Loucy (cell line): ENCODE measurements at regions not wholly inside any gene's neighbourhood (a gene's known extent, or its start where the extent isn't known, plus 50 kb on each side); places are given as distances from the start of the nearest gene placed in this dataset.

Experiments used
- H2AFZ ChIP-seq: fragments of 200-600 bp; sonication (generic); 2 replicates; pipeline ENCODE4 v1.6.0; 2016; ENCODE audit warnings: antibody characterized with exemption, mild to moderate bottlenecking, low read length, moderate library complexity
- H3F3A ChIP-seq: fragments of 200-600 bp; 2 replicates; pipeline ENCODE4 v1.6.0; 2016; ENCODE audit warnings: antibody characterized with exemption, low read depth, mild to moderate bottlenecking
- H3K27me3 ChIP-seq: fragments of 200-600 bp; sonication (generic); 2 replicates; pipeline ENCODE4 v1.6.1; 2014; ENCODE audit warnings: low read length, mild to moderate bottlenecking; ENCODE audit not compliant: insufficient read depth, poor library complexity, severe bottlenecking
- H3K36me3 ChIP-seq: fragments of 200-600 bp; sonication (generic); 2 replicates; pipeline ENCODE4 v1.6.1; 2016; ENCODE audit warnings: low read length; ENCODE audit not compliant: insufficient read depth
- H3K4me1 ChIP-seq: fragments of 200-600 bp; sonication (generic); 2 replicates; pipeline ENCODE4 v1.5.1; 2014; ENCODE audit warnings: low read length, mild to moderate bottlenecking; ENCODE audit not compliant: insufficient read depth, poor library complexity, severe bottlenecking
- H3K4me2 ChIP-seq: fragments of 200-600 bp; sonication (generic); 2 replicates; pipeline ENCODE4 v1.6.0; 2014; ENCODE audit warnings: antibody characterized with exemption, low read length, low read depth, mild to moderate bottlenecking; ENCODE audit not compliant: poor library complexity, severe bottlenecking
- H3K4me3 ChIP-seq: fragments of 200-600 bp; sonication (generic); 2 replicates; pipeline ENCODE4 v1.5.1; 2014; ENCODE audit warnings: low read length, mild to moderate bottlenecking, mixed read lengths; ENCODE audit not compliant: poor library complexity, severe bottlenecking
- H3K79me2 ChIP-seq: fragments of 200-600 bp; sonication (generic); 2 replicates; pipeline ENCODE4 v1.6.1; 2014; ENCODE audit warnings: low read length; ENCODE audit not compliant: insufficient read depth
- H3K9ac ChIP-seq: fragments of 200-600 bp; sonication (generic); 2 replicates; pipeline ENCODE4 v1.6.0; 2014; ENCODE audit warnings: mild to moderate bottlenecking, low read depth, low read length, moderate library complexity; ENCODE audit not compliant: poor library complexity, severe bottlenecking
- H3K9me2 ChIP-seq: fragments of 200-600 bp; sonication (generic); replicated peaks from 2 replicates; pipeline ENCODE4 v1.6.1; 2016; ENCODE audit warnings: low read depth, low read length, mixed read lengths
- H3K9me3 ChIP-seq: fragments of 200-600 bp; sonication (generic); 2 replicates; pipeline ENCODE4 v1.6.1; 2014; ENCODE audit warnings: mild to moderate bottlenecking, antibody characterized with exemption, low read length, low read depth; ENCODE audit not compliant: insufficient read depth
- H4K20me1 ChIP-seq: fragments of 200-600 bp; sonication (generic); 2 replicates; pipeline ENCODE4 v1.6.0; 2014; ENCODE audit warnings: antibody characterized with exemption, low read length, mild to moderate bottlenecking; ENCODE audit not compliant: insufficient read depth, poor library complexity, severe bottlenecking
- EZH2phosphoT487 ChIP-seq: fragments of 200-600 bp; IDR thresholded peaks from 2 replicates; pipeline ENCODE4 v1.6.1; 2018; ENCODE audit warnings: antibody characterized with exemption, mild to moderate bottlenecking, moderate library complexity, borderline replicate concordance
- TF ChIP-seq, protein P1 (sequence below): fragments of 200-600 bp; sonication (generic); conservative IDR thresholded peaks from 2 replicates; pipeline ENCODE4 v1.5.1; 2014; ENCODE audit warnings: mild to moderate bottlenecking, antibody characterized with exemption, low read length

DNA sequence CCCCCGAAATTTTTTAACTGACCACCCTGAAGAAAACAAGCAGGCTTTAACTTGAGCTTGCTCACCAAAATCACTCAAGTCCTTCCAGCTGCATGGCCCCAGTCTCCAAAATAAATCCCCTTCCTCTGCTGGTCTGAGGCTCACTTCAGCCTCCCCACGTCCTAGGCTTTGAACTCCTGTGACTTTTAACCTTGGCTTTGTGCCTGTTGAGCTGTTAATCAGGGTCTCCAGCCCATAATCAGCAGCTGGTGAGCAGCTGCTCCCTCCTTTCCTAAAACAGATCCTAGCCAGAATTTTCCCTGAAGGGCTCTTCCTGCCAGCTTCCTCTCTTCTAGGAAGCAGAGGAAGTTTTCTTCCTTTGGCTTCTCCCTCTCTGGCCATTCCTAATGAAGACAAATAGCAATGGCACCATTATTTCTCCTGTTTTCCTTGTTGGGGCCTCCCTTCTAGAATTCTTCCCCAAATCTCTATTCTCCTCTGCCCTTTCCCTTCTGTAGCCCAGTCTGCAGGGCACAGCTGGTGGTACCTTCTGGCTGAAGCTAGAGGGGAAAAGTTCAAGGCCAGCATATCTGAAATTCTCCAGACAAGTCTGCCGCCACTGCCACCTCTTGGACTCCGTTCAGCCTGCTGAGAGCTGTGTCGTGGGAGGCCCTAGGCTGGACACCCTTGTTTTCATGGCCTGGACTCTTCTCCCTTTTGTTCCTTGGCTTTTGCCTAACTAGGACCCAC is 152.1 kb downstream of the NOC3L start:
- TF ChIP-seq EZH2phosphoT487 = no peak
- no peaks in the 10 kb centered on the region for H3K36me3 ChIP-seq

DNA sequence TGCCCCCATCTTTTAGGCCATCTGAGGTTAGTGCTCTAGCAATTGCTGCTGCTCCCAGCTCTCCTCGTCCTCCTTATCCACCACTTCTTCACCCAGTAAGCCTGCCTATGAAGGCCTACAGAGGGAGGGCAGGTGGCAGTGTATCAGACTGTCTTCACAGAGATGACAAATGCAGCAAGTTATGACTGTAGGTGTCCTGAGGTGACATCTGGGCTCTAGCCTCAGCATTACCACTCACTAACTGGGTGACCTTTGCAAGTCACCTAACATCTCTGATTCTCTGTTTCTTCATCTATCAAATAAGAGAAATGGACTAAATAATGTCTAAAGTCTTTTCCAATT is 151.6 kb downstream of the NOC3L start:
- Histone ChIP-seq H3F3A (no peaks in the 10 kb centered on the region), H3K79me2 (no peaks in the 10 kb centered on the region), H3K4me1 (peaks cover 4% of the 10 kb centered on the region), H3K4me2 (no peak overlapping the region), H2AFZ (no peak overlapping the region), H3K27me3 (no peaks in the 10 kb centered on the region), H3K9me2 (no peaks in the 10 kb centered on the region), H3K9ac (no peak overlapping the region), H3K36me3 (no peaks in the 10 kb centered on the region), H3K9me3 (no peaks in the 10 kb centered on the region), H3K4me3 (no peak overlapping the region), H4K20me1 (no peaks in the 10 kb centered on the region)
- TF ChIP-seq, protein P1, sequence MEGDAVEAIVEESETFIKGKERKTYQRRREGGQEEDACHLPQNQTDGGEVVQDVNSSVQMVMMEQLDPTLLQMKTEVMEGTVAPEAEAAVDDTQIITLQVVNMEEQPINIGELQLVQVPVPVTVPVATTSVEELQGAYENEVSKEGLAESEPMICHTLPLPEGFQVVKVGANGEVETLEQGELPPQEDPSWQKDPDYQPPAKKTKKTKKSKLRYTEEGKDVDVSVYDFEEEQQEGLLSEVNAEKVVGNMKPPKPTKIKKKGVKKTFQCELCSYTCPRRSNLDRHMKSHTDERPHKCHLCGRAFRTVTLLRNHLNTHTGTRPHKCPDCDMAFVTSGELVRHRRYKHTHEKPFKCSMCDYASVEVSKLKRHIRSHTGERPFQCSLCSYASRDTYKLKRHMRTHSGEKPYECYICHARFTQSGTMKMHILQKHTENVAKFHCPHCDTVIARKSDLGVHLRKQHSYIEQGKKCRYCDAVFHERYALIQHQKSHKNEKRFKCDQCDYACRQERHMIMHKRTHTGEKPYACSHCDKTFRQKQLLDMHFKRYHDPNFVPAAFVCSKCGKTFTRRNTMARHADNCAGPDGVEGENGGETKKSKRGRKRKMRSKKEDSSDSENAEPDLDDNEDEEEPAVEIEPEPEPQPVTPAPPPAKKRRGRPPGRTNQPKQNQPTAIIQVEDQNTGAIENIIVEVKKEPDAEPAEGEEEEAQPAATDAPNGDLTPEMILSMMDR = no peak
- no peak for TF ChIP-seq EZH2phosphoT487

More for the DNA sequence above, 152.1 kb downstream of the NOC3L start:
- no peaks in the 10 kb centered on the region for H3K9me2 ChIP-seq
- H3K4me3 ChIP-seq = no peak overlapping the region
- H4K20me1 ChIP-seq = no peaks in the 10 kb centered on the region
- peaks cover 5% of the 10 kb centered on the region for H3K4me1 ChIP-seq
- H3K27me3 ChIP-seq = no peaks in the 10 kb centered on the region
- no peak overlapping the region for H3K9ac ChIP-seq
- no peak overlapping the region for H2AFZ ChIP-seq
- H3K4me2 ChIP-seq = no peak overlapping the region
- no peaks in the 10 kb centered on the region for H3K79me2 ChIP-seq
- H3F3A ChIP-seq = no peaks in the 10 kb centered on the region
- no peaks in the 10 kb centered on the region for H3K9me3 ChIP-seq

DNA sequence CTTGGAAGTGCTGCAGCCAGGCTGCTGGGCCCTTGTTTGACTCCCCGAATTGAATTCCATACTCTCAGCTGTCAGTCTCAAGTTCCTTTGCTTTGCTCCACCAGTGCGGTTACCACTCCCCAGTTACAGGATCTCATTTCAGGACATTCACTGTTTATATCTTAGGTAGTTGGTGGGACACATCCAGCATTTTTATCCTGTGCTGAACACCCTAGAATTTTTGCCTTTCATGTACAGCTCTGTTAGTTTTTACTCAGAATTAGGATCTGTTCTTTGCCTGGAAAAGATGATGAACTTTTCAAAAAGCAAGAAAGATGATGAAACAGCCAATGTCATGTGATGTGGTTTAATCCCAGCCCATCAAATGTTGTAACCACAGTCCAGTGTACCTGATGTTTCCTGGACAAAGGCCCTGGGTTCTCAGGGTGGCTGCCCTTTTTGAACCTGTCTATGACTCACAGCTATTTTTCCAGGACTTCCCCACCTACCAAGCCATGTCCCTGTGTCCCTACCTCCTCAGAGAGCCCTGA is 149.7 kb downstream of the NOC3L start:
- no peak for TF ChIP-seq EZH2phosphoT487
- TF ChIP-seq, protein P1 = no peak

DNA sequence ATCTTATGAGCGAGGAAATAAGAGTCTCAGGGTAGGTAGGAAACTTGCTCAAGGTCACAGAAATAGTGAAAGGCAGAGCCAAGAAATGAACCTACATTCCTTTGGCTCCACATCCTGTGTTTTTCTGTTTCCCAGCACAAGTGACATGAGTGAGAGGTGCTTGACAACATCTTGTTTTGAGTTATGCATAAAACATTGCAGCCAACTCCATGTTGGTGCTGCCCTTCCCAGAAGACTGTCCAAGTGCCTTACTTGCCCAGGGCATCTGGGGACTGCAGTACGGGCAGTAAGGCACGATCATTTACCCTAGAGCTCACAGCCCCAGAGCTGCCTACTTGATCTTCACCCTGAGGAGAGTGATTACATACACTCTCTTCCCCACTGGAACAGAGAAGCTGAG is 148.8 kb downstream of the NOC3L start:
- H3K4me1 ChIP-seq = no peaks in the 10 kb centered on the region
- H2AFZ ChIP-seq = no peak overlapping the region
- no peak for TF ChIP-seq EZH2phosphoT487
- TF ChIP-seq, protein P1 = no peak
- no peaks in the 10 kb centered on the region for H3K27me3 ChIP-seq
- no peak overlapping the region for H3K4me3 ChIP-seq
- no peak overlapping the region for H3K9ac ChIP-seq
- no peaks in the 10 kb centered on the region for H3K36me3 ChIP-seq
- H3F3A ChIP-seq = no peaks in the 10 kb centered on the region
- H3K9me3 ChIP-seq = no peaks in the 10 kb centered on the region
- H3K4me2 ChIP-seq = no peak overlapping the region
- no peaks in the 10 kb centered on the region for H3K9me2 ChIP-seq
- no peaks in the 10 kb centered on the region for H4K20me1 ChIP-seq
- H3K79me2 ChIP-seq = no peaks in the 10 kb centered on the region

More for the DNA sequence above, 149.7 kb downstream of the NOC3L start:
- H3K9ac ChIP-seq = no peak overlapping the region
- H3K9me3 ChIP-seq = no peaks in the 10 kb centered on the region
- H3K9me2 ChIP-seq = no peaks in the 10 kb centered on the region
- H3K4me1 ChIP-seq = no peaks in the 10 kb centered on the region
- H3K4me3 ChIP-seq = no peak overlapping the region
- no peak overlapping the region for H2AFZ ChIP-seq
- H3K36me3 ChIP-seq = no peaks in the 10 kb centered on the region
- no peaks in the 10 kb centered on the region for H3K79me2 ChIP-seq
- no peaks in the 10 kb centered on the region for H4K20me1 ChIP-seq
- no peaks in the 10 kb centered on the region for H3F3A ChIP-seq
- no peak overlapping the region for H3K4me2 ChIP-seq
- H3K27me3 ChIP-seq = no peaks in the 10 kb centered on the region
